Medulla oblongata (tissue), 1 donor: ENCODE measurements at regions not wholly inside any gene's neighbourhood (a gene's known extent, or its start where the extent isn't known, plus 50 kb on each side); places are given as distances from the start of the nearest gene placed in this dataset.
"Not testable (repeated sequence)": the region's sequence is repeated elsewhere in the genome, so short reads cannot be mapped to it uniquely, and the experiment has no call there.

Source experiments
- DNase-seq: peaks from one replicate; pipeline ENCODE4 v3.0.0-alpha.2; 2015; ENCODE audit errors: extremely low spot score

GRCh38 chr2:123597988-123598387 is 427.1 kb upstream of the CNTNAP5 start:
- no peak for DNase-seq

GRCh38 chr2:123606631-123607030 is 418.5 kb upstream of the CNTNAP5 start:
- DNase-seq: no peak

- DNase-seq: no peak
Measured at GRCh38 chr2:123609077-123609476, 416.0 kb upstream of the CNTNAP5 start.

GRCh38 chr2:123614596-123614995 is 410.5 kb upstream of the CNTNAP5 start:
- no peak for DNase-seq

- not testable (repeated sequence) for DNase-seq
Measured at GRCh38 chr2:123618642-123619041, 406.4 kb upstream of the CNTNAP5 start.

- DNase-seq: no peak
Measured at GRCh38 chr2:123624816-123625215, 400.3 kb upstream of the CNTNAP5 start.

- DNase-seq: no peak
Measured at GRCh38 chr2:123636232-123636631, 388.9 kb upstream of the CNTNAP5 start.

GRCh38 chr2:123640685-123641335 is 384.3 kb upstream of the CNTNAP5 start:
- DNase-seq: no peak

GRCh38 chr2:123644053-123644452 is 381.0 kb upstream of the CNTNAP5 start:
- DNase-seq: no peak

GRCh38 chr2:123648016-123648415 is 377.1 kb upstream of the CNTNAP5 start:
- no peak for DNase-seq

GRCh38 chr2:123648956-123649355 is 376.1 kb upstream of the CNTNAP5 start:
- DNase-seq: no peak

- no peak for DNase-seq
Measured at GRCh38 chr2:123651151-123651550, 373.9 kb upstream of the CNTNAP5 start.

GRCh38 chr2:123652320-123652719 is 372.8 kb upstream of the CNTNAP5 start:
- DNase-seq: no peak

- DNase-seq: no peak
Measured at GRCh38 chr2:123656590-123656989, 368.5 kb upstream of the CNTNAP5 start.

- DNase-seq: no peak
Measured at GRCh38 chr2:123659120-123659519, 366.0 kb upstream of the CNTNAP5 start.

- DNase-seq: no peak
Measured at GRCh38 chr2:123670286-123670685, 354.8 kb upstream of the CNTNAP5 start.

- DNase-seq: not testable (repeated sequence)
Measured at GRCh38 chr2:123683797-123684196, 341.3 kb upstream of the CNTNAP5 start.

- DNase-seq: no peak
Measured at GRCh38 chr2:123687064-123687463, 338.0 kb upstream of the CNTNAP5 start.

GRCh38 chr2:123688231-123688940 is 336.7 kb upstream of the CNTNAP5 start:
- no peak for DNase-seq

GRCh38 chr2:123692121-123692520 is 333.0 kb upstream of the CNTNAP5 start:
- DNase-seq: no peak

- DNase-seq: no peak
Measured at GRCh38 chr2:123693836-123694235, 331.3 kb upstream of the CNTNAP5 start.

- no peak for DNase-seq
Measured at GRCh38 chr2:123695426-123695825, 329.7 kb upstream of the CNTNAP5 start.

GRCh38 chr2:123696021-123696420 is 329.1 kb upstream of the CNTNAP5 start:
- DNase-seq: no peak
